PFSK-1 (cell line): ENCODE measurements at regions not wholly inside any gene's neighbourhood (a gene's known extent, or its start where the extent isn't known, plus 50 kb on each side); places are given as distances from the start of the nearest gene placed in this dataset.

ENCODE experiments used
- FOXP2 ChIP-seq: optimal IDR thresholded peaks from 2 replicates; pipeline ENCODE3; 2011; ENCODE audit warnings: borderline replicate concordance, control low read depth, inconsistent platforms; ENCODE audit not compliant: insufficient read depth; ENCODE audit errors: extremely low read length, extremely low read depth
- POLR2AphosphoS5 ChIP-seq: IDR thresholded peaks from 2 replicates; pipeline ENCODE4 v1.6.1; 2012; ENCODE audit warnings: low read depth, mild to moderate bottlenecking, control low read depth, low read length, moderate library complexity
- SIN3A ChIP-seq: IDR thresholded peaks from 2 replicates; pipeline ENCODE4 v1.6.1; 2012; ENCODE audit warnings: mild to moderate bottlenecking, low read length, moderate library complexity, borderline replicate concordance; ENCODE audit not compliant: insufficient read depth
- TAF1 ChIP-seq: IDR thresholded peaks from 2 replicates; pipeline ENCODE4 v1.6.1; 2012; ENCODE audit warnings: low read length, control low read depth, borderline replicate concordance; ENCODE audit not compliant: insufficient read depth
- TF ChIP-seq, protein P1 (sequence below), 2 experiments: IDR thresholded peaks; 2 replicates each; pipeline versions ENCODE4 v1.6.1 to v1.8.0; 2011 to 2012; ENCODE audit warnings: low read depth in 2 of 2, low read length in 2 of 2, control low read depth in 1 of 2, inconsistent platforms in 1 of 2, mild to moderate bottlenecking in 1 of 2, moderate library complexity in 1 of 2; ENCODE audit not compliant: insufficient read depth in 1 of 2

DNA sequence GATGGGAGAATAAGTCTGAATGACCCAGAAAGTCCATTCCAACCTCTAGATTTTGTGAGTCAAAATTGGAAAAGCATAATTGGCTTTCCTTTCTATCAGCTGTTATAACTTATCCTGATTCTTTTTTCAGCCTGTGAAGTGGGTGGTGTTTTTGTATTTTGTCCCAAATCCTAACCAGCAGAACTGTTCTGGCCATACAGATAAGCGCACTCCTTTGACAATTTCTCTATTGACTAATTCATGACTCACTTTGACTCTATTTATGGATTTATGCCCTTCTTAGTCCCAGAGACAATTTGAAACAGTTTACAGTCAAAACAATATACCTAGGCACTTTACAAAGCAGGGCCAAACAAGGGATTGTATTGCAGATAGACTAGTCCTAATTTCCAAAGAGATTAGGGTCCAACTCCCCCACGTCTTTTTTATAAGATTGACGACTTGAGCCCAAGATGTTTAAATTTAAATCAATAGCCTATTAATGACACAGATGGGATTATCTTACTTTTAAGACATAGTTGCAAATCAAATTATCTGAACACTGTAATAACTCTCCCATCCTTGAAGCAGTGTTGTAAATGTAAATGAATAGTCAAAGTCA is 301.7 kb upstream of the SEMA6A start:
- TF ChIP-seq FOXP2 (no peak), TAF1 (no peak), POLR2AphosphoS5 (no peak), SIN3A (no peak)
- TF ChIP-seq, protein P1, sequence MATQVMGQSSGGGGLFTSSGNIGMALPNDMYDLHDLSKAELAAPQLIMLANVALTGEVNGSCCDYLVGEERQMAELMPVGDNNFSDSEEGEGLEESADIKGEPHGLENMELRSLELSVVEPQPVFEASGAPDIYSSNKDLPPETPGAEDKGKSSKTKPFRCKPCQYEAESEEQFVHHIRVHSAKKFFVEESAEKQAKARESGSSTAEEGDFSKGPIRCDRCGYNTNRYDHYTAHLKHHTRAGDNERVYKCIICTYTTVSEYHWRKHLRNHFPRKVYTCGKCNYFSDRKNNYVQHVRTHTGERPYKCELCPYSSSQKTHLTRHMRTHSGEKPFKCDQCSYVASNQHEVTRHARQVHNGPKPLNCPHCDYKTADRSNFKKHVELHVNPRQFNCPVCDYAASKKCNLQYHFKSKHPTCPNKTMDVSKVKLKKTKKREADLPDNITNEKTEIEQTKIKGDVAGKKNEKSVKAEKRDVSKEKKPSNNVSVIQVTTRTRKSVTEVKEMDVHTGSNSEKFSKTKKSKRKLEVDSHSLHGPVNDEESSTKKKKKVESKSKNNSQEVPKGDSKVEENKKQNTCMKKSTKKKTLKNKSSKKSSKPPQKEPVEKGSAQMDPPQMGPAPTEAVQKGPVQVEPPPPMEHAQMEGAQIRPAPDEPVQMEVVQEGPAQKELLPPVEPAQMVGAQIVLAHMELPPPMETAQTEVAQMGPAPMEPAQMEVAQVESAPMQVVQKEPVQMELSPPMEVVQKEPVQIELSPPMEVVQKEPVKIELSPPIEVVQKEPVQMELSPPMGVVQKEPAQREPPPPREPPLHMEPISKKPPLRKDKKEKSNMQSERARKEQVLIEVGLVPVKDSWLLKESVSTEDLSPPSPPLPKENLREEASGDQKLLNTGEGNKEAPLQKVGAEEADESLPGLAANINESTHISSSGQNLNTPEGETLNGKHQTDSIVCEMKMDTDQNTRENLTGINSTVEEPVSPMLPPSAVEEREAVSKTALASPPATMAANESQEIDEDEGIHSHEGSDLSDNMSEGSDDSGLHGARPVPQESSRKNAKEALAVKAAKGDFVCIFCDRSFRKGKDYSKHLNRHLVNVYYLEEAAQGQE (IDR thresholded peaks at IDR 0.05; ENCODE audit: insufficient read depth in 1 of 2, low read depth in 2 of 2, low read length in 2 of 2): no peak

DNA sequence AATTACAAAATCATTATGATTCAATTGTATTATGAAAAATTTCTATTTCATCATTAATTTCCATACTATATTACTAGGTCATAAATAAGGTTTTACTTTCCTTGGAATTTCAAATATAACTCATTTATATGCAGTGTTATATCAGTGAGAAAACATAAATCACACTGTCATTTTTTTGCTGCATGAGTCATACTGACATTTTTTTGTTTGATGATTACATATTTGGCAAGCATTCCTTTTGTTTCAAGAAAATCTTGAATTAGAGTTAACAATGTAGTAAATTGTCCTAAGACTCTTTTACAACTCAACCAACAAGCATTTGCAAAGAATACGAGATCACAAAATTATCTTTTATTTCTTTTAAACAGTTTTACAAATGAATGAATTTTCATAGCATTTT is 298.4 kb upstream of the SEMA6A start:
- TF ChIP-seq POLR2AphosphoS5 (no peak), SIN3A (no peak), FOXP2 (no peak), TAF1 (no peak)
- TF ChIP-seq, protein P1 (IDR thresholded peaks at IDR 0.05; ENCODE audit: insufficient read depth in 1 of 2, low read depth in 2 of 2, low read length in 2 of 2): no peak

DNA sequence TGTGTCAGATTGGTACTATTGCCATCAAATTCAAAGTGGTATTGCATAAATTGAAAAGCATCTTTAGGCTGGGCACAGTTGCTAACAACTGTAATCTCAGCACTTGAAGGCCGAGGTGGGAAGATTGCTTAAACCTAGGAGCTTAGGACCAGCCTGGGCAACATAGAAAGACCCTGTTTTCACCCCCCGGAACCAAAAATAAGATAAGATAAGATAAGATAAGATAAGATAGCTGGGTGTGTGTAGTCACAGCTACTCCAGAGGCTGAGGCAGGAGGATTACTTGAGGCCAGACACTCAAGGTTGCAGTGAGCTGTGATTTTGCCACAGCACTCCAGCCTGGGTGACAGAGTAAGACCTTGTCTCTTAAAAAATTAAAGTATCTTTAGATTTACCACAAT is 297.9 kb upstream of the SEMA6A start:
- TF ChIP-seq, protein P1 (IDR thresholded peaks at IDR 0.05; ENCODE audit: insufficient read depth in 1 of 2, low read depth in 2 of 2, low read length in 2 of 2): no peak
- no peak for TF ChIP-seq TAF1
- TF ChIP-seq FOXP2: no peak
- TF ChIP-seq SIN3A: no peak
- TF ChIP-seq POLR2AphosphoS5: no peak

DNA sequence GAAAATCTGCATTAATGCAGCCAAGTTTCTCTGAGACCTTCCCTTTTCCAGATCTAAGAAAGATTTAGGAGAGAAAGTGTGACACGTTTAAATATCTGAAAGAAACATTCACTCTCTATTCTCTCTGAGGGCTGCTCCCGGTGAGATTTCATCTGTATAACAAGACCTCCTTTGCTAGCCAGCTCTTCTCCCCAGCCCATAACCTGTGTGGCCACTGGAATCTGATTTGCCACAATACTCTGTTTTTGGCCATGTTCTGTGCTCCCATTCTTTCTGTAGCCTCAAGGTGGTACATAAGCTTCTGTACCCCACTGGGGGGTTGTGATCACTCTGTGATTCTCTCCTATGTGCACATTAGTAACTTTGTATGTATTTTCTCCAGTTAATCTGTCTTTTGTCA is 291.0 kb upstream of the SEMA6A start:
- TF ChIP-seq, protein P1 (IDR thresholded peaks at IDR 0.05; ENCODE audit: insufficient read depth in 1 of 2, low read depth in 2 of 2, low read length in 2 of 2): no peak
- no peak for TF ChIP-seq POLR2AphosphoS5
- TF ChIP-seq TAF1: no peak
- TF ChIP-seq SIN3A: no peak
- no peak for TF ChIP-seq FOXP2

DNA sequence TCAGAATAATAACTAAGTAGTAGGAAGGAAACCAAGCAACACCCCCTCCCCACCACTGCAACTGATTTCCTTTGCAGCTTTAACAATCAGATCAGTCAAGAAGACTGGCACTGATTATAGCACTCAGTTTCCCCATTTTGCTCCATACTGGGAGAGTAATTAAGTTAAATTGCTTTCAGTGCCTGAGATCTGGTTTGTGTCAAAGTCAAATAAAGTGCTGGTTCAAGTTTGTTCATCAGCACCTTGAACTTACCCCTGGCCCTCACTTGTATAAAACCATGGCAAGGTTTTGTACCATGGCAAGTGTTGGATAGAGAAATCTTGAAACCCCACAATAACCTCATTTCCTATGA is 290.2 kb upstream of the SEMA6A start:
- TF ChIP-seq POLR2AphosphoS5 (no peak), FOXP2 (no peak), TAF1 (no peak), SIN3A (no peak)
- TF ChIP-seq, protein P1 (IDR thresholded peaks at IDR 0.05; ENCODE audit: insufficient read depth in 1 of 2, low read depth in 2 of 2, low read length in 2 of 2): no peak
